HepG2 (cell line): ENCODE measurements at regions not wholly inside any gene's neighbourhood (a gene's known extent, or its start where the extent isn't known, plus 50 kb on each side); places are given as distances from the start of the nearest gene placed in this dataset.

Experiments used
- ATAC-seq: fragments of 200-7000 bp; cut with Tn5 transposase; 3 replicates; pipeline ENCODE4 v1.9.1; 2020; ENCODE audit warnings: mild to moderate bottlenecking, moderate library complexity
- BruUV-seq: library from RNA; stranded (reverse); fragments of 400-500 nt; replicated peaks from 2 replicates; lab custom pipeline; 2021; lab: Mats Ljungman, UMichigan
- CTCF ChIA-PET: fragments of 300-600 bp; formaldehyde crosslinking; extraction: SDS; loops from one replicate; lab custom pipeline; 2021; ENCODE audit warnings: low total read pairs, inconsistent platforms, low intra/inter-chr PET ratio; lab: Yijun Ruan, JAX
- POLR2A ChIA-PET: fragments of 350-600 bp; sonication (Branson Sonifier 250); formaldehyde crosslinking; loops from one replicate; lab custom pipeline; 2020; ENCODE audit warnings: antibody characterized with exemption, inconsistent platforms; lab: Yijun Ruan, JAX
- DNase-seq: peaks from one replicate; pipeline ENCODE4 v3.0.0-alpha.2; 2015; ENCODE audit warnings: low spot score
- FAIRE-seq: peaks from 3 replicates; lab custom pipeline; 2011; peaks lifted over from hg19 to GRCh38; lab: Jason Lieb, UNC
- H2AFZ ChIP-seq: one replicate; pipeline ENCODE4 v1.6.1; 2011; ENCODE audit warnings: low read length, inconsistent platforms
- H3K27ac ChIP-seq: fragments of 300-600 bp; 3 replicates; pipeline ENCODE4 v1.8.0; 2011; ENCODE audit warnings: mixed run types, mild to moderate bottlenecking, mixed read lengths, low read length, inconsistent platforms; ENCODE audit not compliant: insufficient read depth; ENCODE audit errors: extremely low read length
- H3K27me3 ChIP-seq, 2 experiments: fragments of 200-600 bp in 1 of 2; 2 replicates in 1 of 2; 3 replicates in 1 of 2; pipeline versions ENCODE4 v1.6.0 to v1.8.0; 2011; ENCODE audit warnings: low read length in 2 of 2, mild to moderate bottlenecking in 2 of 2, moderate library complexity in 2 of 2, inconsistent platforms in 1 of 2; ENCODE audit not compliant: insufficient read depth in 2 of 2, control insufficient read depth in 1 of 2
- H3K36me3 ChIP-seq, 2 experiments: fragments of 200-600 bp in 1 of 2; replicated peaks in 1 of 2; 2 replicates in 1 of 2; 3 replicates in 1 of 2; pipeline versions ENCODE4 v1.5.1 to v1.8.0; 2011; ENCODE audit warnings: low read length in 2 of 2, inconsistent platforms in 1 of 2; ENCODE audit not compliant: insufficient read depth in 2 of 2, control insufficient read depth in 1 of 2
- H3K4me1 ChIP-seq: 2 replicates; pipeline ENCODE4 v1.5.1; 2012; ENCODE audit warnings: low read length, inconsistent platforms; ENCODE audit not compliant: insufficient read depth
- H3K4me2 ChIP-seq: 2 replicates; pipeline ENCODE4 v1.6.0; 2011; ENCODE audit warnings: low read depth, low read length, inconsistent platforms
- H3K4me3 ChIP-seq, 3 experiments: fragments of 200-600 bp in 1 of 3; sonication (generic), shearing (Covaris generic) in 1 of 3; replicated peaks in 1 of 3; 2 replicates each; pipeline ENCODE4 v1.5.1; 2011 to 2016; ENCODE audit warnings: low read length in 3 of 3, inconsistent platforms in 2 of 3, low read depth in 2 of 3, mild to moderate bottlenecking in 2 of 3, control low read depth in 1 of 3, mixed read lengths in 1 of 3; ENCODE audit not compliant: insufficient read depth in 1 of 3
- H3K79me2 ChIP-seq: one replicate; pipeline ENCODE4 v1.6.1; 2011; ENCODE audit warnings: low read length, inconsistent platforms; ENCODE audit not compliant: insufficient read depth
- H3K9ac ChIP-seq: 2 replicates; pipeline ENCODE4 v1.6.0; 2011; ENCODE audit warnings: mild to moderate bottlenecking, low read depth, low read length, inconsistent platforms; ENCODE audit not compliant: insufficient read depth
- H3K9me3 ChIP-seq: 2 replicates; pipeline ENCODE4 v1.5.1; 2012; ENCODE audit warnings: mild to moderate bottlenecking, low read length
- H4K20me1 ChIP-seq: 2 replicates; pipeline ENCODE4 v1.6.0; 2011; ENCODE audit warnings: inconsistent platforms, mild to moderate bottlenecking, low read length, moderate library complexity; ENCODE audit not compliant: insufficient read depth
- DMTF1 ChIP-seq: sonication (generic); formaldehyde crosslinking; IDR thresholded peaks from 2 replicates; pipeline ENCODE4 v1.4.0; 2020; ENCODE audit warnings: mild to moderate bottlenecking, missing genetic modification reagents
- KLF16 ChIP-seq, 2 experiments: sonication (generic) in 1 of 2; formaldehyde crosslinking in 1 of 2; IDR thresholded peaks; 2 replicates each; pipeline versions ENCODE4 v1.6.1 to v1.8.0; 2016 to 2023; ENCODE audit warnings: missing genetic modification reagents in 2 of 2, missing compliant biosample characterization in 1 of 2
- RBM22 ChIP-seq: fragments of 200-400 bp; formaldehyde crosslinking; optimal IDR thresholded peaks from 2 replicates; pipeline ENCODE3; 2017; ENCODE audit warnings: mild to moderate bottlenecking, low read length, moderate library complexity
- ZBTB34 ChIP-seq: sonication (generic); formaldehyde crosslinking; IDR thresholded peaks from 2 replicates; pipeline ENCODE4 v1.8.0; 2022; ENCODE audit warnings: mild to moderate bottlenecking, missing genetic modification reagents
- ZBTB38 ChIP-seq: sonication (generic); formaldehyde crosslinking; IDR thresholded peaks from 2 replicates; pipeline ENCODE4 v1.5.1; 2020; ENCODE audit warnings: mild to moderate bottlenecking, missing genetic modification reagents
- ZFP37 ChIP-seq: sonication (generic); formaldehyde crosslinking; IDR thresholded peaks from 2 replicates; pipeline ENCODE4 v1.4.0; 2020; ENCODE audit warnings: missing genetic modification reagents, borderline replicate concordance
- ZNF17 ChIP-seq: sonication (generic); formaldehyde crosslinking; IDR thresholded peaks from 2 replicates; pipeline ENCODE4 v1.5.0; 2020; ENCODE audit warnings: mild to moderate bottlenecking, missing genetic modification reagents
- ZNF275 ChIP-seq: sonication (generic); formaldehyde crosslinking; IDR thresholded peaks from 2 replicates; pipeline ENCODE4 v1.8.0; 2022; ENCODE audit warnings: missing genetic modification reagents, mild to moderate bottlenecking, inconsistent platforms, borderline replicate concordance
- ZNF460 ChIP-seq: sonication (generic); formaldehyde crosslinking; IDR thresholded peaks from 2 replicates; pipeline ENCODE4 v1.5.1; 2020; ENCODE audit warnings: missing genetic modification reagents, mild to moderate bottlenecking, borderline replicate concordance
- ZNF7 ChIP-seq: IDR thresholded peaks from 2 replicates; pipeline ENCODE4 v1.6.1; 2016; ENCODE audit warnings: missing biosample characterization, missing genetic modification reagents
- ZSCAN9 ChIP-seq: IDR thresholded peaks from 2 replicates; pipeline ENCODE4 v1.6.1; 2016; ENCODE audit warnings: borderline replicate concordance
- WGBS: methylation state at CpG from one replicate; pipeline ENCODE4 v1.1.6; 2017; ENCODE audit warnings: low lambda C conversion rate; 5-methylcytosine and 5-hydroxymethylcytosine counted together
- in situ Hi-C: cut with HindIII; loops from 2 replicates; pipeline ENCODE4 v1.10.0; 2017; ENCODE audit warnings: low pct_unique_long_range_greater_than_20kb; ENCODE audit not compliant: extremely low pct_ligation_motif_present
- intact Hi-C: fragments of 100-400 bp; cut with micrococcal nuclease; formaldehyde crosslinking; loops from one replicate; pipeline ENCODE4 v1.10.0; 2022; ENCODE audit not compliant: unreplicated experiment
- TF ChIP-seq, protein P1 (sequence below): sonication (generic); formaldehyde crosslinking; IDR thresholded peaks from 2 replicates; pipeline ENCODE4 v1.5.1; 2020; ENCODE audit warnings: mild to moderate bottlenecking, missing genetic modification reagents, borderline replicate concordance
- TF ChIP-seq, protein P2 (sequence below): sonication (generic); formaldehyde crosslinking; IDR thresholded peaks from 2 replicates; pipeline ENCODE4 v1.5.1; 2020; ENCODE audit warnings: mild to moderate bottlenecking, missing genetic modification reagents, borderline replicate concordance

DNA sequence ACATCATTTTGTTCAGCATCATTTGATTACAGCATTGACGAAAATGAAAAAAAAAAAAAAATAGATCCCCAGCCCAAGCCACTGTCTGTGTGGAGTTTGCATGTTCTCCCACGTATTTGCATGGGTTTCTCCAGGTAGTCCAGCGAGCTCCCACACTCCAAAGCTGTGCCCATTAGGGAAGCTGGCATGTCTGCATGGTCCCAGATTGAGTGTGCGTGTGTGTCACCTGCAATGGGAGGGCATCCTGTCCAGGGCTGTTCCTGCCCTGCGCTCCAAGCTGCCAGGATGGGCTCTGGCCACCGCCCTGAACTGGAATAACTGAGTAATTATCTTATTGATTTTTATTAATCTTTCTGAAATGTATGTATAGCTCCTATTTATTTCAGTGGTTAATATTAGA is 88.6 kb downstream of the KLF12 start:
- Histone ChIP-seq H4K20me1 (no peaks in the 10 kb centered on the region), H3K9me3 (no peaks in the 10 kb centered on the region), H3K36me3 (no peaks in the 10 kb centered on the region), H3K4me2 (no peak overlapping the region), H3K4me3 (no peak overlapping the region), H3K4me1 (no peaks in the 10 kb centered on the region), H3K27ac (no peak overlapping the region), H3K9ac (no peak overlapping the region), H2AFZ (no peak overlapping the region), H3K79me2 (no peaks in the 10 kb centered on the region), H3K27me3 (no peaks in the 10 kb centered on the region)
- ATAC-seq (no peak), FAIRE-seq (no peak), DNase-seq (no peak)
- no TSS peak for BruUV-seq
- ChIA-PET POLR2A (no interaction called here), CTCF (no interaction called here)
- in situ Hi-C loops (no loop called here), intact Hi-C loops (no loop called here)
- 49% methylated on average over 5 of the region's 6 CpGs for WGBS
- TF ChIP-seq DMTF1 (CRISPR knock-in tag) (no peak), ZBTB34 (CRISPR knock-in tag) (no peak), ZNF17 (CRISPR knock-in tag) (no peak), ZSCAN9 (CRISPR knock-in tag) (no peak), ZNF7 (CRISPR knock-in tag) (no peak), RBM22 (no peak), ZFP37 (no peak), ZBTB38 (CRISPR knock-in tag) (no peak), ZNF460 (CRISPR knock-in tag) (no peak), KLF16 (CRISPR knock-in tag; IDR thresholded peaks at IDR 0.05) (no peak), ZNF275 (CRISPR knock-in tag) (no peak)
- TF ChIP-seq, protein P1, sequence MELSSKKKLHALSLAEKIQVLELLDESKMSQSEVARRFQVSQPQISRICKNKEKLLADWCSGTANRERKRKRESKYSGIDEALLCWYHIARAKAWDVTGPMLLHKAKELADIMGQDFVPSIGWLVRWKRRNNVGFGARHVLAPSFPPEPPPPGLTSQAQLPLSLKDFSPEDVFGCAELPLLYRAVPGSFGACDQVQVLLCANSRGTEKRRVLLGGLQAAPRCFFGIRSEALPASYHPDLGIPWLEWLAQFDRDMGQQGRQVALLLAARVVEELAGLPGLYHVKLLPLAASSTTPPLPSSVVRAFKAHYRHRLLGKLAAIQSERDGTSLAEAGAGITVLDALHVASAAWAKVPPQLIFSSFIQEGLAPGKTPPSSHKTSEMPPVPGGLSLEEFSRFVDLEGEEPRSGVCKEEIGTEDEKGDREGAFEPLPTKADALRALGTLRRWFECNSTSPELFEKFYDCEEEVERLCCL (CRISPR knock-in tag), result no peak
- TF ChIP-seq, protein P2, sequence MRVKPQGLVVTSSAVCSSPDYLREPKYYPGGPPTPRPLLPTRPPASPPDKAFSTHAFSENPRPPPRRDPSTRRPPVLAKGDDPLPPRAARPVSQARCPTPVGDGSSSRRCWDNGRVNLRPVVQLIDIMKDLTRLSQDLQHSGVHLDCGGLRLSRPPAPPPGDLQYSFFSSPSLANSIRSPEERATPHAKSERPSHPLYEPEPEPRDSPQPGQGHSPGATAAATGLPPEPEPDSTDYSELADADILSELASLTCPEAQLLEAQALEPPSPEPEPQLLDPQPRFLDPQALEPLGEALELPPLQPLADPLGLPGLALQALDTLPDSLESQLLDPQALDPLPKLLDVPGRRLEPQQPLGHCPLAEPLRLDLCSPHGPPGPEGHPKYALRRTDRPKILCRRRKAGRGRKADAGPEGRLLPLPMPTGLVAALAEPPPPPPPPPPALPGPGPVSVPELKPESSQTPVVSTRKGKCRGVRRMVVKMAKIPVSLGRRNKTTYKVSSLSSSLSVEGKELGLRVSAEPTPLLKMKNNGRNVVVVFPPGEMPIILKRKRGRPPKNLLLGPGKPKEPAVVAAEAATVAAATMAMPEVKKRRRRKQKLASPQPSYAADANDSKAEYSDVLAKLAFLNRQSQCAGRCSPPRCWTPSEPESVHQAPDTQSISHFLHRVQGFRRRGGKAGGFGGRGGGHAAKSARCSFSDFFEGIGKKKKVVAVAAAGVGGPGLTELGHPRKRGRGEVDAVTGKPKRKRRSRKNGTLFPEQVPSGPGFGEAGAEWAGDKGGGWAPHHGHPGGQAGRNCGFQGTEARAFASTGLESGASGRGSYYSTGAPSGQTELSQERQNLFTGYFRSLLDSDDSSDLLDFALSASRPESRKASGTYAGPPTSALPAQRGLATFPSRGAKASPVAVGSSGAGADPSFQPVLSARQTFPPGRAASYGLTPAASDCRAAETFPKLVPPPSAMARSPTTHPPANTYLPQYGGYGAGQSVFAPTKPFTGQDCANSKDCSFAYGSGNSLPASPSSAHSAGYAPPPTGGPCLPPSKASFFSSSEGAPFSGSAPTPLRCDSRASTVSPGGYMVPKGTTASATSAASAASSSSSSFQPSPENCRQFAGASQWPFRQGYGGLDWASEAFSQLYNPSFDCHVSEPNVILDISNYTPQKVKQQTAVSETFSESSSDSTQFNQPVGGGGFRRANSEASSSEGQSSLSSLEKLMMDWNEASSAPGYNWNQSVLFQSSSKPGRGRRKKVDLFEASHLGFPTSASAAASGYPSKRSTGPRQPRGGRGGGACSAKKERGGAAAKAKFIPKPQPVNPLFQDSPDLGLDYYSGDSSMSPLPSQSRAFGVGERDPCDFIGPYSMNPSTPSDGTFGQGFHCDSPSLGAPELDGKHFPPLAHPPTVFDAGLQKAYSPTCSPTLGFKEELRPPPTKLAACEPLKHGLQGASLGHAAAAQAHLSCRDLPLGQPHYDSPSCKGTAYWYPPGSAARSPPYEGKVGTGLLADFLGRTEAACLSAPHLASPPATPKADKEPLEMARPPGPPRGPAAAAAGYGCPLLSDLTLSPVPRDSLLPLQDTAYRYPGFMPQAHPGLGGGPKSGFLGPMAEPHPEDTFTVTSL, result no peak
